GM18870 (cell line): ENCODE measurements at regions not wholly inside any gene's neighbourhood (a gene's known extent, or its start where the extent isn't known, plus 50 kb on each side); places are given as distances from the start of the nearest gene placed in this dataset.
"Not testable (repeated sequence)": the region's sequence is repeated elsewhere in the genome, so short reads cannot be mapped to it uniquely, and the experiment has no call there.

ENCODE experiments used
- ATAC-seq: cut with Tn5 transposase; IDR thresholded peaks from one replicate; pipeline ENCODE4 v1.9.1; 2021; ENCODE audit warnings: moderate library complexity; ENCODE audit not compliant: unreplicated experiment

GRCh38 chr19:30690525-30690924 is 318.3 kb downstream of the ZNF536 start:
- ATAC-seq: no peak

DNA sequence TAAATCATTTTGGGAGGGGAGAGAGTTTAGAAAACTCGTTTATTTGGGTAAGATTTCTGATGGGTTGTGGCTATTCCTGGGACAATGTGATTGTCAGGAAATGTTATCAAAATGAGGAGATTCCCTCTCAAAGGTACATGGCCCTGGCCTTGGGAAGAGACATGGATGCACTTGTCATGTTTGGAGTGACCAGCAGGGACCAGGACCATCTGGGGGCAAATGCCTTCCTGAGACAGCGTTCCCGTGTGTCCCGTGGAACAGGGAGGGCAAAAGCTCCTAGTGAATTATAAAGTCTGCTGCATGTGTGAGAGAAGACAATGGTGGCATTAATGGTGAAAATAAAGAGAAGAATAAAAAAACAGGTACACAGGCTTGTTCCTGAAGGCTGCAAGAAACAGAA is 317.3 kb downstream of the ZNF536 start:
- ATAC-seq: no peak

DNA sequence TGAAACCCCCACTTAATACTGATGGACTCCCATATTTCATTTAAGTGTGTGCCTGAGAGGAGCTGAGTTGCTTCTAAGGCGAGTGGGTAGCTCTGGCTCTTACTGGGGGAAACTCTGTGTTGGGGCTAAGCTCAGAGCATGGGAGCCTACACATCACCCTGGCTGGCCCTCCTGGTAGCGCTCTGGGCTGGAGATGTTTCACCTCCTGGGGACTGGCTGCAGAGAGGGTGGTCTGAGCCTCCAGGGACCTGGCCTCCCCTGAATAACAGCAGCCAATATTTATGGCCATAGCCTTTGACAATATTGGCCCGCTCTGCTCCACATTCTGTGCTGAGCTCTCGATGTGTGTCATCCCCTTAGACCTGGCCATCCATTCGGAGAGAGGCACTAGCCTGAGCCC is 316.5 kb downstream of the ZNF536 start:
- no peak for ATAC-seq

DNA sequence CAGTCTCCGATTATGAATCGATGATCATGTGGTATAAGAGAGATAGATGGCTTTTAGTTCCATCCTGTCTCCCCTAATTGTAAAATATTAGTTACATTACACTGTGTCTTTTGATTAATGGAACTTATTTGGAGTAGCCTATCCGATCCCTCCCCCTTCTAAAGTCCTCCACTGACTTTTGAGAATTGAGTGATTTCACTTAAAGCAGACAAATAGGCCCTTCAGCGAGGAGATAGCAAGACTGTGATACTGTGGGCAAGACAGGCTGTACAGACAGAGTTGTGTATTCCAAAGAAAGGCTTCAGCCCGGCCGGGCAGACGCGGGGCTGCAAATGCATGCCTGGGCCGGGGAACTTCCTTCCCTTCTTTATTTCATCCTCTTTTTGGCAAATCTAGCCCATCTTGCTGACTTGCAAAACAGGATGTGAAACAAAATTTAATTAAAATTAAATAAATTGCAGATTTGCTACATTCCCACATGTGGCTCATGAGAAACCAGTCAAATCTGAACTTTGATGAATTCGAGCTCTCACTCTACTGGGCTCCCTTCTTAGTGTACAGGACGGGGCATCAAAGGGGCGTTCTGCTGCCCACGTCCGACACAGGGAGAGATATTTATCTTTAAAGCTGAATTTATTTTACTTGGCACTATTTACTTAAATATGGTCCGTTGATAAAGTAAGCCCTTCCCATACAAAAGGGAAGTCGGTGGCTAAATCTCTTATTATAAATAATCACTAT is 314.8 kb downstream of the ZNF536 start:
- ATAC-seq: no peak

DNA sequence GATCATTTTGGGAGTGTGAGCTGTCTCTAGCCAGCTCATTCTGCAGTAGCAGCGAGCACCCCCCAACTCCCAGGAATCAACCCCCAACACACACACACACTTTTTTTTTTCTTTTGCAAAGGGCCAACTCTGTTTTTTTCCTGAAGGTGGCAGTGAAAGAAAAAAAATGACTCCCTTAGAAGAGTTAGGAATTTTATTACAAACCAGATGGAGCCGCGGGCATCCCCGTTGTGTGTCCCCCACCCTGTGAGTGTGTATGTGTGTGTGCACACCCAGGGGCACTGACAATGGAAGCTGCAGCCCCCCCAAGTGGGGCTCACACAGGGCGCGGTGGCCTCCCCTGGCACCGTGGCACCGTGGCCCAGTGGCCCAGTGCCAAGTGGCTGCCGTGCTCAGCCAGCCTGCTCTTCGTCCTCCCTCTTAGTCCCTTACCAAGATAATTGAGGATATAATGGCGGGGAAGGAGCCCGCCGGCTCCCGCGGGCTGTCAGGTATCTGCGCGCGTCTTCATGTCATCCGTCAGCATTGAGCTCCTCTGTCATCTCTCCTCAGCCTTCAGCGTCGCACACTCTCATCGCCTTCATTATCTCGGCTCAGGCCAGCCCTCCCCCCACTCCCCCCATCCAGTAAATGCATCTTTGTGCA is 314.1 kb downstream of the ZNF536 start:
- no peak for ATAC-seq

GRCh38 chr19:30685426-30686000 is 313.3 kb downstream of the ZNF536 start:
- no peak for ATAC-seq

DNA sequence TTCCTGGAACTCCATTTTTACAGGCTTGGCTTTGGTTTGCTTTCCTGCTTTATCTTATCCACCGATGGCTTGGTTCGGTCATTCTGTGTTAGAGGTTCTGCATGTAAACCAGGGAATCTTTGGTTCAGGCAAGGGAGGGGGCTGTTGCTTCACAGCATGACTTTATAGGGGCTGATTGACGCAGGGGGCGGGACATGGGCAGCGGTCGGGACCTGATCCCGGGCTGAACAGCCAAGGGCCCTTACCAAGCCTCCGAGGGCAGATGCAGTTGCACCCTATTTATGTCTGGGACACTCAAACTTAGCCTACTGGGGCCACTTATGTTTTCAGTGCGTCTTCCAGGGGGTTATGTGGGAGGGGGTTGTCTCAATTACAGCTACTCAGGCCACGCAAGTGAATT is 312.4 kb downstream of the ZNF536 start:
- ATAC-seq: no peak

GRCh38 chr19:30682999-30683536 is 310.9 kb downstream of the ZNF536 start:
- ATAC-seq: no peak

DNA sequence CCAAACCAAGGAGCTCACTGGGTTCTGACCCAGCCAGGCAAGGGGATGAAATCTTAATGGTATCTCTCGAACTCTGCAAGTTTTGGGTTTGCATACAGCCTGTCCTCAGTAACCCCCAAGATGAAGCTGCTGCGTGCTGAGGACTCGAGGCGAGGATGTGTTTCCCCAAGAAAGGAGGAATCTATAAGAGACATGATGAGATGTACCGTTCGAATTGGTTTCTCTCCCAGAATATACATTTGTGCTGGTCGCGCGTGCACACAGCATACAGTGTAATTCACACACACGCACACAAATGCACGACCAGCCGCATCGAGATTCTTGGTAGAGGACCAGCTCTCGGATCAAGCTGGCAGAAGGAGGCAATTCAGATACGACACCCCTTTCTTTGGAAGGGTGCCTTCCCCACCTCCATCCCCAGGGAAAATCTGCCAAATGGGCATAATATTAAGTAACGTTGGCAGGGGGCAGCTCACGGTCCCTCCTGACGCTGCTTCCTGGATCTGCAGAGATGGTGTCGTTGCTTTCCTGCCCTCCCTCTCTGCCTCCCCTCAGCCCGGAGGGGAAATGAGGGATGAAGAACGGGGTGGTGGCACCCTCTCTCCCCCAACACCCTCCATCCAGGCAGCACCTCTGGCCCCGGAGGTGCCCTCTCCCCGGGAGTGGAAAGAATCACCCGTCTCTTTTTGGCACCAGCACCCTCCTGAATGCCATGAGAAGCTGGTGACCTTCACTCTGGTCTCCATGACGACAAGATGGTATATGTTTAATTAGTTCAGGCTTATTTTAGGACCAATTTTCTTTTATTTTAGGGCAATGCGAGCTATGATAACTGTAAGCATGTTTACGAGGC is 310.2 kb downstream of the ZNF536 start:
- ATAC-seq: no peak

GRCh38 chr19:30681162-30682100 is 309.2 kb downstream of the ZNF536 start:
- no peak for ATAC-seq

DNA sequence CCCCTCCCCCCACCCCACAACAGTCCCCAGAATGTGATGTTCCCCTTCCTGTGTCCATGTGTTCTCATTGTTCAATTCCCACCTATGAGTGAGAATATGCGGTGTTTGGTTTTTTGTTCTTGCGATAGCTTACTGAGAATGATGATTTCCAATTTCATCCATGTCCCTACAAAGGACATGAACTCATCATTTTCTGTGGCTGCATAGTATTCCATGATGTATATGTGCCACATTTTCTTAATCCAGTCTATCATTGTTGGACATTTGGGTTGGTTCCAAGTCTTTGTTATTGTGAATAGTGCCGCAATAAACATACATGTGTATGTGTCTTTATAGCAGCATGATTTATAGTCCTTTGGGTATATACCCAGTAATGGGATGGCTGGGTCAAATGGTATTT is 308.2 kb downstream of the ZNF536 start:
- ATAC-seq: not testable (repeated sequence)

DNA sequence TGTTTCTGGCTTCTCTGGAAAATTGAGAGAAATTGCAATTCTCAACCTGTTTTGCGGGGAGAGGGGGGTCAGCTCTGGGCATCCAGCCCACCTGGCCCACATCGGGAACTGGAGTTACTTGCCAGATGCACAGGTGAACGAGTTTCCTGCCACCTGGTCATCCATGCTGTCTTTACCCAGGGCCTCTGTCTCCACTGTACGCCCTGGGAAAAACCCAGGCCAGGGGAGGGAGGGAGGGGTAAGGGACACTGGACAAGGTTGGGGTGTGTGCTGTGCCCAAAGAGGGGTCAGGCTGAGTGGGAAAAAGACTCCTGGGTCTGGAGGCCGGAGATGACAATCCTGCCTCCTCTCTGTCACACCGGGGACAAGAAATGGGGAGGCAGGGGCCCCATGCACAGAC is 307.6 kb downstream of the ZNF536 start:
- ATAC-seq: no peak

DNA sequence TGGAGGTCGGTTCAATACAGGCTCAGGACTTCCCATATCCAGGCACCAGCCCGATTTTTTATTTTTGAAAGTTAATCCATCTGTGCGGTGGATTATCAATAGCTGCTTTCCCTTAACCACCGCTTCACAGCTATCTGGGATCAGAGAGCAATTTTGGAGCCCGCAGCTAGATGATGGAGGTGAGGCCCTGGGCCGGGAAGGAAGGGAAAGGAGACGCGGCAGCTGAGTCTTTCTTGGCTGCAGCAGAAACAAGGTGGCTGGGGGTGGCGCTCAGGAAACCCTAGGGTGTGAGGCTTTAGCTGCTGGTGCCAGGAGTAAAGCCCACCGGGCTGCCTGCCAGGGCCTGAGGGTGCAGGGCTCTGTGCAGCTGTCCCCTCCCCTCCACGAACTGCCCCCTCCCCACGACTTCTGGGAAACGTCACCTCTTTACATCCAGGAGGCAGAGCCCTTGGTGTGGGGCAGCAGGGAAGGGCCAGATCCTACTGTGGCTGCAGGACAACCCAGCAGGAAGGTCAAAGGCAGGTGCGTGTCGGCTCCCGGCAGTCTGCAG is 307.0 kb downstream of the ZNF536 start:
- no peak for ATAC-seq

DNA sequence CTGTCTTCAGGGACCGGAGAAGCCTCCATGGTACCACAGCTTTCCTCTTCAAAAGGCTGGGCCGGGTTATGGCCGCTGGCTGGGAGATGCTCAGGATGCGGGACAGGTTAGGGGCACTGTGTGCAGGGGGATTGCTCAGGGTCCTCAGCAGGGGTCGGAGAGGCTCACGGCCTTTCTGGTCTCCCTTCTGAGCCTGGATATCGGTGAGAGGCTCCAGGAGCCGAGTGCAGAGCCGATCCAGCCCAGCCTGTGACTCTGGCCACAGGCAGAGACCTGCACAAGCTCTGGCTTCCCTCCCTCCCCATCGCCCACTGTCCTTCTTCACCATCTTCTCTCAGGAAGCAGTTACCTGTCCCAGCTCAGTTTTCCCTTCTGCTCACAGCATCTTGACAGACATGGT is 306.0 kb downstream of the ZNF536 start:
- no peak for ATAC-seq

DNA sequence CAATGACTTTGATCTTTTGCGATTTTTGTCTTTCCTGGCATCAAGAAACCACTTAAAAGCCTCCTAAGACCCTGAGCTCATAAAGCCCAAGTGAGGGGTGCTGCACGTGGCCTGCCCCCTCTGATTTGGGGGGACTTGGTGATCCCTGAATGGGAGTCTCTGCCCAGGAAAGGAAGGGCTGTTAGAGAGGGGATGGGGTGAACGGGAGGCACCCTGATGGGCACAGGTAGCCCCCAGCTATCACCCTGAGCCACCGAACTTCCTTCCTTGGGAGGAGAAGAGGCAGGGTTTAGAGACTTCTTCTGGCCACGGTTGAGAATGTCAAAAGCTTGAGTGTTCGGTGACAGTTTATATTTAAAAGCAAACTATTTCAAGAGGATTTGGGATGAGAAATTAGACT is 305.5 kb downstream of the ZNF536 start:
- no peak for ATAC-seq

GRCh38 chr19:30676990-30677679 is 305.0 kb downstream of the ZNF536 start:
- no peak for ATAC-seq

- ATAC-seq: no peak
These were observed 302.9 kb downstream of the ZNF536 start for GRCh38 chr19:30675086-30675485.

- ATAC-seq: no peak
These were observed 302.5 kb downstream of the ZNF536 start for GRCh38 chr19:30674656-30675055.

- ATAC-seq: no peak
These were observed 301.2 kb downstream of the ZNF536 start for GRCh38 chr19:30673336-30673735.
